OCI-LY1 (cell line): ENCODE measurements at regions not wholly inside any gene's neighbourhood (a gene's known extent, or its start where the extent isn't known, plus 50 kb on each side); places are given as distances from the start of the nearest gene placed in this dataset.

Source experiments
- H2AFZ ChIP-seq: fragments of 200-600 bp; sonication (generic), shearing (Covaris generic); 2 replicates; pipeline ENCODE4 v1.6.0; 2014; ENCODE audit warnings: antibody characterized with exemption, mild to moderate bottlenecking, low read length
- H3F3A ChIP-seq: fragments of 200-600 bp; sonication (generic), shearing (Covaris generic); 2 replicates; pipeline ENCODE4 v1.6.0; 2014; ENCODE audit warnings: mild to moderate bottlenecking, antibody characterized with exemption, low read length, moderate library complexity; ENCODE audit not compliant: insufficient read depth
- H3K27ac ChIP-seq: fragments of 200-600 bp; sonication (generic); 2 replicates; pipeline ENCODE4 v1.5.1; 2014; ENCODE audit warnings: low read length, mixed run types, mild to moderate bottlenecking, low read depth; ENCODE audit not compliant: poor library complexity, severe bottlenecking
- H3K27me3 ChIP-seq: fragments of 200-600 bp; sonication (generic); 2 replicates; pipeline ENCODE4 v1.6.0; 2014; ENCODE audit warnings: antibody characterized with exemption, mild to moderate bottlenecking, low read length, moderate library complexity; ENCODE audit not compliant: insufficient read depth
- H3K36me3 ChIP-seq: fragments of 200-600 bp; sonication (generic); 2 replicates; pipeline ENCODE4 v1.6.1; 2014; ENCODE audit warnings: mild to moderate bottlenecking, antibody characterized with exemption, low read length, moderate library complexity, mixed read lengths; ENCODE audit not compliant: insufficient read depth
- H3K4me1 ChIP-seq: fragments of 200-600 bp; sonication (generic); 2 replicates; pipeline ENCODE4 v1.5.1; 2014; ENCODE audit warnings: mild to moderate bottlenecking, low read length, moderate library complexity; ENCODE audit not compliant: insufficient read depth, severe bottlenecking
- H3K4me2 ChIP-seq: fragments of 200-600 bp; sonication (generic), shearing (Covaris generic); 2 replicates; pipeline ENCODE4 v1.6.1; 2014; ENCODE audit warnings: low read length
- H3K4me3 ChIP-seq: fragments of 200-600 bp; sonication (generic); 2 replicates; pipeline ENCODE4 v1.5.1; 2014; ENCODE audit warnings: low read length, low read depth, mild to moderate bottlenecking, mixed read lengths; ENCODE audit not compliant: poor library complexity, severe bottlenecking
- H3K79me2 ChIP-seq: fragments of 200-600 bp; shearing (Covaris generic); 2 replicates; pipeline ENCODE4 v1.6.1; 2016; ENCODE audit warnings: mixed run types, low read length, mixed read lengths; ENCODE audit not compliant: insufficient read depth
- H3K9ac ChIP-seq: fragments of 200-600 bp; sonication (generic), shearing (Covaris generic); 2 replicates; pipeline ENCODE4 v1.6.1; 2014; ENCODE audit warnings: mild to moderate bottlenecking, low read length, mixed read lengths
- H3K9me2 ChIP-seq: fragments of 200-600 bp; sonication (generic), shearing (Covaris generic); 2 replicates; pipeline ENCODE4 v1.6.1; 2014; ENCODE audit warnings: low read depth, mild to moderate bottlenecking, low read length, mixed read lengths
- H3K9me3 ChIP-seq: fragments of 200-600 bp; shearing (Covaris generic); 2 replicates; pipeline ENCODE4 v1.6.1; 2014; ENCODE audit warnings: low read length, mixed read lengths
- H4K20me1 ChIP-seq: fragments of 200-600 bp; sonication (generic), shearing (Covaris generic); 2 replicates; pipeline ENCODE4 v1.6.0; 2016; ENCODE audit warnings: mild to moderate bottlenecking, low read length; ENCODE audit not compliant: insufficient read depth
- EZH2 ChIP-seq: fragments of 200-600 bp; sonication (generic), shearing (Covaris generic); IDR thresholded peaks from 2 replicates; pipeline ENCODE4 v1.8.0; 2017; ENCODE audit warnings: borderline replicate concordance, mixed run types, mild to moderate bottlenecking, antibody characterized with exemption, low read length, moderate library complexity, mixed read lengths
- TF ChIP-seq, protein P1 (sequence below): fragments of 200-600 bp; sonication (generic), shearing (Covaris generic); IDR thresholded peaks from 2 replicates; pipeline ENCODE4 v1.5.1; 2017; ENCODE audit warnings: mild to moderate bottlenecking, antibody characterized with exemption, low read length, moderate library complexity, mixed read lengths

DNA sequence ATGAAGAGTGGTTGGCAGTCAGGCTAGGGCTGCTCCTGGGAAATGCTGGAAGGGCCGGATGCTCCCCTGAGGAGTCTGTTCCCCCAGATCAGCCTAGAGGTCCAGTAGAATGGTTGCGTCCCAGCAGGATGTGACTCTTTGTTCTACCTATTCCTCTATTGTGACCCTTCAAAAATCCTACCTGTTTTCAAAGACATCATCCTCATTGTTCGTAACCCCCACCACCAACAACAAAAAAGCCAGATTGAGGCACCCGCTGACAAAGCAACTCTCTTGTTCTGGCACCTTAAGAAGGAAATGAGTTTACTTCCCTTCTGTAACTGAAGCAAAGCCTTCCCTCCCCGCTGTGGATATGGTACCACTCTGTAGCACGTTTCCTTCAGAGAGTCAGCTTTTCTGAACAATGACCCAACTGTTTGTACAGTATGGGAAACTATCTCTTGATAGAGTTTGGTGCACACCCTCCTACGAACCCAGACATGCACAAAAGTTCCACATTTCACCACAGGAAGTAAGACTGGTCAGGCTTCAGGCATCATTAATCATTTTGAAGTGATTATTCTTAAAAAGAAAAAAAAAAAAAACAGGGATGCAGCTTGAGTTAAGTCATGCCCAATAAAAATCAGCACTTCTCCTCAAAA is 207.2 kb downstream of the ENC1 start:
- H3F3A ChIP-seq, result no peaks in the 10 kb centered on the region
- no peaks in the 10 kb centered on the region for H3K27me3 ChIP-seq
- no peaks in the 10 kb centered on the region for H4K20me1 ChIP-seq
- H3K4me1 ChIP-seq, result no peaks in the 10 kb centered on the region
- H3K9me3 ChIP-seq, result no peaks in the 10 kb centered on the region
- H3K4me2 ChIP-seq, result no peak overlapping the region
- no peaks in the 10 kb centered on the region for H3K9me2 ChIP-seq
- H3K9ac ChIP-seq, result no peak overlapping the region
- no peak overlapping the region for H2AFZ ChIP-seq
- H3K27ac ChIP-seq, result no peak overlapping the region
- H3K4me3 ChIP-seq, result no peak overlapping the region
- H3K79me2 ChIP-seq, result no peaks in the 10 kb centered on the region
- no peaks in the 10 kb centered on the region for H3K36me3 ChIP-seq
- TF ChIP-seq, protein P1, sequence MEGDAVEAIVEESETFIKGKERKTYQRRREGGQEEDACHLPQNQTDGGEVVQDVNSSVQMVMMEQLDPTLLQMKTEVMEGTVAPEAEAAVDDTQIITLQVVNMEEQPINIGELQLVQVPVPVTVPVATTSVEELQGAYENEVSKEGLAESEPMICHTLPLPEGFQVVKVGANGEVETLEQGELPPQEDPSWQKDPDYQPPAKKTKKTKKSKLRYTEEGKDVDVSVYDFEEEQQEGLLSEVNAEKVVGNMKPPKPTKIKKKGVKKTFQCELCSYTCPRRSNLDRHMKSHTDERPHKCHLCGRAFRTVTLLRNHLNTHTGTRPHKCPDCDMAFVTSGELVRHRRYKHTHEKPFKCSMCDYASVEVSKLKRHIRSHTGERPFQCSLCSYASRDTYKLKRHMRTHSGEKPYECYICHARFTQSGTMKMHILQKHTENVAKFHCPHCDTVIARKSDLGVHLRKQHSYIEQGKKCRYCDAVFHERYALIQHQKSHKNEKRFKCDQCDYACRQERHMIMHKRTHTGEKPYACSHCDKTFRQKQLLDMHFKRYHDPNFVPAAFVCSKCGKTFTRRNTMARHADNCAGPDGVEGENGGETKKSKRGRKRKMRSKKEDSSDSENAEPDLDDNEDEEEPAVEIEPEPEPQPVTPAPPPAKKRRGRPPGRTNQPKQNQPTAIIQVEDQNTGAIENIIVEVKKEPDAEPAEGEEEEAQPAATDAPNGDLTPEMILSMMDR, result no peak
- TF ChIP-seq EZH2, result no peak

DNA sequence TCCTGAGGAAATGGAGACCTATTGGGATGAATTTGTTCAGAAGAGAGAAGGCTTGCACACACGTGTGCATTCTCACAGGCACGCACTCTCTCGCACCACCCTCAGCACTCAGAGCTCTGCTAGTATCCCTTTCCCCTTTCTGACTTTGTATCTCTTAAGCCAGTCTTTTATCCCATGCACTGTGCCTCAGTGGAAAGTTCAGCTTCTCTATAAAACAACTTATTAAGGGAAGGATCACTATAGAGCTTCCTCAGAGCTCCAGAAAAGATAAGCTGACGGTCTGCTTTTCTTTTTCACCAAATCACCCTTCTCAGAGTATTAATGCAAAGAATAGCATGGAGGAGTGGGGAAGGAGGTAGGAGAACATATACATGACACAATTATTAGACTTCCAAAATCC is 207.8 kb downstream of the ENC1 start:
- no peak overlapping the region for H3K9ac ChIP-seq
- no peak overlapping the region for H3K4me2 ChIP-seq
- H3F3A ChIP-seq, result no peaks in the 10 kb centered on the region
- H3K36me3 ChIP-seq, result no peaks in the 10 kb centered on the region
- no peak overlapping the region for H3K27ac ChIP-seq
- TF ChIP-seq, protein P1, result no peak
- TF ChIP-seq EZH2, result no peak
- no peaks in the 10 kb centered on the region for H3K27me3 ChIP-seq
- no peaks in the 10 kb centered on the region for H3K4me1 ChIP-seq
- H3K79me2 ChIP-seq, result no peaks in the 10 kb centered on the region
- H2AFZ ChIP-seq, result no peak overlapping the region
- no peaks in the 10 kb centered on the region for H4K20me1 ChIP-seq
- H3K9me2 ChIP-seq, result no peaks in the 10 kb centered on the region
- no peaks in the 10 kb centered on the region for H3K9me3 ChIP-seq
- no peak overlapping the region for H3K4me3 ChIP-seq

DNA sequence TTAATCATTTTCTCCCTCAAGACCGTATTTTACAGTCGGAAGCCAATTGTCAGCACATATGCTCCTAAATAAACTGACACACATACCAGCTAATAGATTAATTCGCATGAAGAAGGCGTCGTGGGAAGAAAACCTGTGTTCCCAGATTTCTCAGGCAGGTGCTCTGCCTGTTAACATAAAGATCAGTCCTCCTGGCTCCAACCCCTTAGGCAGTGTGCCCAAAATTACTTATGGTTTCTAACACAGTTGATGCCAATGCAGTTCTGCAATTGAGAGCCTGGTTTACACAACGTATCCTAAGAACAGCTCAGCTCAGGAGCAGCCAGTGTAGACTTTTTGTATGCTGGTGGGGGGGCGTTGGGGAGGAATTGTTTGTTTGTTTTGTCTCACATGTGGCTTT is 208.3 kb downstream of the ENC1 start:
- Histone ChIP-seq H4K20me1 (no peaks in the 10 kb centered on the region), H3K27ac (no peak overlapping the region), H3K36me3 (no peaks in the 10 kb centered on the region), H3K4me3 (no peak overlapping the region), H3F3A (no peaks in the 10 kb centered on the region), H3K4me2 (no peak overlapping the region), H3K79me2 (no peaks in the 10 kb centered on the region), H3K9ac (no peak overlapping the region), H3K27me3 (no peaks in the 10 kb centered on the region), H3K9me3 (no peaks in the 10 kb centered on the region), H3K4me1 (no peaks in the 10 kb centered on the region), H3K9me2 (no peaks in the 10 kb centered on the region), H2AFZ (no peak overlapping the region)
- TF ChIP-seq EZH2, result no peak
- TF ChIP-seq, protein P1, result no peak
